ENCODE measurements at regions not wholly inside any gene's neighbourhood (a gene's known extent, or its start where the extent isn't known, plus 50 kb on each side); places are given as distances from the start of the nearest gene placed in this dataset.
"Not testable (repeated sequence)": the region's sequence is repeated elsewhere in the genome, so short reads cannot be mapped to it uniquely, and the experiment has no call there.

DNA sequence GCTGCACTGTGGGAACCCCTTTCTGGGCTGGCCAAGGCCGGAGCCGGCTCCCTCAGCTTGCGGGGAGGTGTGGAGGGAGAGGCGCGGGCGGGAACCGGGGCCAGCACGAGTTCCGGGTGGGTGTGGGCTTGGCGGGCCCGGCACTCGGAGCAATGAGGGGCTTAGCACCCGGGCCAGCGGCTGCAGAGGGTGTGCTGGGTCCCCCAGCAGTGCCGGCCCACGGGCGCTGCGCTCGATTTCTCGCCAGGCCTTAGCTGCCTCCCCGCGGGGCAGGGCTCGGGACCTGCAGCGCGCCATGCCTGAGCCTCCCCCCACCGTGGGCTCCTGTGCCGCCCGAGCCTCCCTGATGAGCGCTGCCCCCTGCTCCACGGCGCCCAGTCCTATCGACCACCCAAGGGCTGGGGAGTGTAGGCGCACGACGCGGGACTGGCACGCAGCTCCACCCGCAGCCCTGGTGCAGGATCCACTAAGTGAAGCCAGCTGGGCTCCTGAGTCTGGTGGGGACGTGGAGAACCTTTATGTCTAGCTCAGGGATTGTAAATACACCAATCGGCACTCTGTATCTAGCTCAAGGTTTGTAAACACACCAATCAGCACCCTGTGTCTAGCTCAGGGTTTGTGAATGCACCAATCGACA is 180.8 kb upstream of the OTX2 start:
- DNase-seq = not testable (repeated sequence)

DNA sequence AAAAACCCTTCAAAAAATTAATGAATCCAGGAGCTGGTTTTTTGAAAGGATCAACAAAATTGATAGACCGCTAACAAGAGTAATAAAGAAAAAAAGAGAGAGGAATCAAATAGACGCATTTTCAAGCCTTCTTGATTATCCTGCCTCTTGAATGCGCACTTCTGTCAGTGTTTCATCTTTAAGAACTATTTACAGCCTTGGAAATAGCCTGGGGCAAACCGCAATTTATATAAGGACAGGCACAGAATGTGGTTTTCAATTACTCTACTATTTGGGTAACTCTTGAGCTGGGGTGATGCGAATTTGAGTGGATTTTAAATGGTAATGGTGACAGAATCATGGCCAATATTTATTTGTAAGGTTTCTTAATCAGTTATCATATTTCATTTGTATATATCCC is 179.1 kb upstream of the OTX2 start:
- DNase-seq = no peak

DNA sequence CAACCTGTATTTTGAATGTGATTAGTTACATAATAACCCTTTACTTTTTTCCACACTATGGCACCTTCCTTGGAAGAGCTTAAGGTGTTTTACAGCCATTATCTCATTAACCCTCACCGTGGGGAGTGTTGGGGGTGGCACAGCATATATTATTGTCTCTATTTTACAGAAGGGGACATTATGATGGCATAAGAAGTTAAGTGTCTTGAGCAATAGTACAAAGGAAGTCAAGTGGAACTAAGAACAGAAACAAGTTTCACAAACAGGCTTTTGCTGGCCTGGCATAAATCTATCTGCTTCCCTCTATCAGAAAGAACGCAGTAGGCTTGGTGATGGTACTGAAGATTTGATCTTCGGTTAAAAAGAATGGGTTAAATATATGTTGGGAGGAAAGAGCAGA is 169.7 kb upstream of the OTX2 start:
- DNase-seq = no peak

DNA sequence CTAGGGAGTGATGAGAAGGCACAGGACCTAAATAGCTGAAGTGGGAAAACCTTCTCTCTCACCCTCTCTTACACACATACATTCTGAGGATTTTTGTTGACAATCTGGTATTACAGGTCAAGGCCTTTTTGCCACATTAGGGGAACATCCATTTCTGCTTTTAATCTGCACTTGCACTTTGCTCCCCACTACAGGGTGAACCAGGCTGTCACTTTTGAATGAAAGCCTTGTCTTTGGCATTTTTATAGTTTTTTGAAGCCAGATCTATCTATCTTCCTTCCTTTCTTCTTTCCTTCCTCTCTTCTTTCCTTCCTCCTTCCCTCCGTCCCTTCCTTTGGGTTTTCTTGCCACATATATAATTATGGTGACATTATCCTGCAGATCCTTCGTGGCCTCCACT is 165.9 kb upstream of the OTX2 start:
- DNase-seq = no peak

DNA sequence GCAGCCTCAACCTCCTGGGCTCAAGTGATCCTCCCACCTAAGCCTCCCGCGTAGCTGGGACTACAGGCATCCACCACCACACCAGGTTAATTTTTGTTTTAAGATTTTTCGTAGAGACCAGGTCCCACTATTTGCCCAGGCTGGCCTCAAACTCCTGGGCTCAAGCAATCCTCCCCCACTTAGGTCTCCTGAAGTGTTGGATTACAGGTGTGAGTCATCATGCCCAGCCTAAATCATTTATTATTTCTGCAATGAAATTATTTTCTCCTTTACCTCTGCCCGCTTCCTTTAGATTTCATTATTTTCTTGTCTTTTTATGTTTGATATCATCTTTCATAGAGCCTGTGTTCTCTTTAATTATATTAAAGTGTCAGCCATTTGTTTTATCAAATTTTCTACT is 165.2 kb upstream of the OTX2 start:
- no peak for DNase-seq

DNA sequence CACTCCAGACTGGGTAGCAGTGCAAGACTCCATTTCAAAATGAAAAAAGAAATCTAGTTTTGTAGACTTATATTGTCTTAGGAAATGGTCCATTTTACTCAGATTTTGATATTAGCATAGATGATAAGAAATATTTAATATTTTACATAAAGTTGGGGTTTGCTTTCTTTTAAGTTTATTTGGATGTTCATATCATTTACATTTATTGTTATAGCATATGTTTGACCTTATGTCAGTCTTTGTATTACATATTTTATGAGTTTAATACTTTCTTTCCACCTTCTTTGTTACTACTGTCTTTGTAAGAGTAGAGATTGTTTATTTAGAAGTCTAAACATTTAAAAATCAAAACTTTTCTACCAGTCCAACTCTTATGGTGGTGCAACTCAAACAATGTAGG is 162.7 kb upstream of the OTX2 start:
- no peak for DNase-seq

DNA sequence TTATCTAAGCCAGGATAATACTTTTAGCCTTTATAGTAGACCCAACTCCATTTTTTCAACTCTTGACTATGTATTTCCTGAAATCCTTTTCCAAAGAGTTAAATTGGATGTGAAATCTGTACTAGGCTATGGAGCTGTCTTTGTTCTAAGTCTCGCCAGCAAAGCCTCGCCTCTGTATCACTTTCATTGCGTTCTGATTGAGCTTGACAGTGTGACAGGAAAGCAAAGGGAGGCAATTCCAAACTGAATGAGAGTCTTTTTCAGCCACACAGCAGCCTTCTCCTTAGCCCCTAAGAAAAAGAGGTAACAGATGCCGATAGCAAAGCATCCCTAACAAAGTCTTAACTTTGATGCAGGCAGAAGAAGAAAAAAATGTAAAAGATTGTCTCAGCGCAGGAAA is 154.6 kb upstream of the OTX2 start:
- no peak for DNase-seq

DNA sequence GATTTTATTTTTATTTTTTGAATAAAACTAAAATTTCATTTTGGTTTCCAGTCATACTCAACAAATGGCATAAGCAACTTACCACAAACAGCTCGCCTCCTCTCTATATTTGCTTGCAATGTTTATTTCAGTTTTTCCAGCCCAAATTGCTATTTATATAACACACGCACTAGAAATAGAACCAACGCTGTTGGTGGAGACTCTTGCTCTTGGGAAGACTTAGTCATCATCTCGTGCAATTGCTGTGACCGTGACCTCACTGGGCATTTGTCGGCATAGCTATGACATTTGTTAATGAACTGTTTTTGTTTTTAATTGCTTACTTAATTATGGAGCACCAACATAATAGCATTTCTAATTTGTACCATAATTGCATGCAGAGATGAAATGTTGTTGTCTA is 153.1 kb upstream of the OTX2 start:
- DNase-seq = no peak

DNA sequence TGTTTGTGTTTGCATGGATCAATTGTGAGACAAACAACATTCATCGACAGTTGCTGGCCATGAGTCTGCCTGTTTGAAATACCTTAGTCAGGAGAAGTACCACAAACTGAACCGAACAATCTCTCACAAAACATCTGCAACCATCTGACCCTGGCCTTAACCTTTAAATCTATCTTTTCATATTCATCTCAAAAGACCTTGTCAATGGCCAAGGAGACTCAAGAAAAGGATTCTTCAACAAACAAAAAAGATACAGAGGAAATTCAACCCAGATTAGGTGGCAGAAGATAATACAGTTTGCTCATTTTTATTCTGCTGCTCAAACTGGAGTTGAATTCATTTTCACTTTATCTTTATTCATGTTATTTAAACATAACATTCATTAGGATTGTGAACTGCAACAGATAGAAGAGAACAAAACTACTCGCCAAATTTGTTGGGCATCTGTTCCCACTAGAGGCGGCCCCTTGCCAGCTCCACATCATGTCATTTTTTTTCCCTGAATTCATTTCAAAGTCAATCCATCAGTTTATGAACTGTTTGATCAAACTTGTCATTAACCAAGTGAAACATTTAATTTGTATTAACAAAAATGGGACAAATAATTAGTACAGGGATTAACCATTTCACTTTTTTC is 152.3 kb upstream of the OTX2 start:
- DNase-seq = no peak

DNA sequence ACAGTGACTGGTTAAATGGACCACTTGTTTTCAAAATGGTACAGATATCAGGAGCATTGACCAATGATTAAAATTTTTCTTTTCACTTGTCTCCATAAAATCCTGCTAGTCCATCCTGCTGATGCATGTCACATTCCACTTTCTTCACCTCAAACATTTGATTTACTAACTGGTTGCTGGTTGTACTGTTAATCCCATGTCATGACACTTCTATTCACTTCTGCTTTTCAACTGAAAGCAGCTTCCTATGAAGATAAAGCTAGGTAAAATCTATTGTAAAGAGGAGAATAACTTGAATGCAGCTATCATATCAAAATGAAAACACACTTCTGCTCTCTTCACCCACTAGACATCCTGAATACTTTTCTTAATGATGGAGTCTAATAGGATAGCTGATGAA is 149.6 kb upstream of the OTX2 start:
- no peak for DNase-seq

DNA sequence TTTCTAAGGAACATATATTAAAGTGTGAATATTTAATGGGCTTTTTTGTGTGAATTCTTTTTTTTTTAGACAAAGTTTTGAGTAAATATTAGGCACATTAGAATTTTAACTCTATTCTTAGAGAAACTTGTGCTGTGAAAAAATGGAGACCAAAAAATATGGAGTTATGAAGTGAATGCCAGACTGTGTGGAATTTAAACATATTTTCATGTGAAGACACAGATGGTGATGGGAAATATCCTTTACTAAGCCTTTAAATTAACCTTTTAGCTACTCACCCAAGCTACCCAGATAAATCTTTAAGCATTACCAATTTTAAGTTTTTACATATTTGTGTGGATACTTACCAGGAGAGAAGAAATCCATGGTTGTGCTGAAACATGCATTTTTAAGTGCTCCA is 148.8 kb upstream of the OTX2 start:
- DNase-seq = no peak

DNA sequence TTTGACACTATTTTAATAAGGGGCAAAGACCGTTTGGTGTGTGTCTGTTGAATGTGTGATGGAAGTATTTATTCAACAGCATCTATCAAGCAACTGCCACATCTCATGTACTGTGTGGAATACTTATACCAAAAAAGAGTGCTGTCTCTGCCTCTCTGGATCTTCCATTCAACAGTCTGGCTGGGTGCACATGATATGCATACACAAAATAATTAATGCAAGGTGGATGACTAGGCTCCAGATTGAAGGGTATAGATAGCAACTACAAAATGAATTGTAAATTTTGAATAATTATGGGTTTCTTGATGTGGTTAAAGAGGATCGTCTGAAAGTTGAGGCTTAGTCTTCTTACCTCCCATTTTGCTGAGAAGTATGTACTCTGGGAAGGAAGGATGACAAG is 145.9 kb upstream of the OTX2 start:
- DNase-seq = no peak

DNA sequence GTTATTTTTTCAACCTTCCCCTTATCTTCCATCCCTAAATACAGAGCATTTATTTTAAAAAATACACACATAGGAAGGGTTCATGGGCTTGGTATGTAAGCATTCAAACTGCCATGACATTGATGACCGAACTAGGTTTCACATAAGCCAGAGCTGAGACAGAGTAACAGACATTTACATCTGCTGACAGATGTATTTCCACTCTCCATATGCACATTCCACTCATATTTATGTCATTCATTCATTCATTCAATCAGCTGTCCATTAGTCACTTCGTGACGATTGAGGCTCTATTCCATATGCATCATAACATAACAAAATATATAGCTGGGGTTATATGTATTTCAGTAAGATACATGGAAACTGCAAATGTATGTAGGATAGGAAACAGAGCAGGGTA is 145.5 kb upstream of the OTX2 start:
- no peak for DNase-seq

DNA sequence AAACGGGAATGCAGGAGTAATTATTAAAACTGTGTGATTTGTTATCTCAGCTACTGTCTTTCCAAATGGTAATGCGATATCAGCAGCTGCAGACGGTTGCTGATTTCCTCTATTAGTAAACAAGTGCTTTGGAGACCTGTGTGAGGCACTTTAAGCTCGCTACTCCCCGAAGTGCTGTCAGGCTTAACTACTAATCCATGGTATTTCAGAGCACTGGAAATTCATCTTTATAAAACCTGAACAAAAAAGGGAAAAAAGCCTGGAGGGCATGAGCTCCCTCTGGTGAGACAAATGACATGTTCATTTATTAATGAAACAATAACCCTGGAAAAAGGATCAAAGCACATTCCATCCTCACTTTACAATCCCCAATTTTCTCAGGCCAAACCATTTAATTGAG is 143.6 kb upstream of the OTX2 start:
- no peak for DNase-seq

DNA sequence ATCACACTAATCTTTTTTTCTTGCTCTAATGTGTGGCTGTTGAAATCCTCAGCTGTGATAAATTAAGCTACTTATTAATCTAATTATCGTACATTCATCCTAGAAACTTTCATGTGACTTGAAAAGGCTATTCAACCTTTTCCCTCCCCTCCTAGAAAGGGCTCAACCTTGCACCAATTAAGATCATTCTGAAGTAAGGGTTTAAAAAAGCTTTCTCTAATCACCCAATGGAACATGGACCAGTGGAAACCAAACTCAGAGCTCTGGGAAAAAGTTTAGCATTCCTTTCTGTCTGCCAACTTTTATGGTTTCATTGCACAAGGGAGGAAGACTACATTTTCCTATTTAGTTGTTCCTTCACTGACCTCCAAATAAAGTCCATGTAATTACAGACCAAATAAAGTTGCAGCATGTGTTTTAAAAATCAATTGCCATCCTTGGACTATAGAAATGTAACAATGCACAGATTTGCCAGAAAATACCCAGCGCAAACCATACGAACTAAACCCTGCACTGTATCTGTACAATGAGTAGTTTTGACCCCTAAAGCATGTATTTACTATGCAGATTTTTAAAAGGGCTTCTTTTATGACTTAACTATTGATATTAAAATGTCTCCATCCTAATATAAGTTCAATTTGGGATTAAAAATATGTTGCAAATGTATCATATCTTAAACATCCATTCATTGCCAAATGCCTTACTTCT is 142.6 kb upstream of the OTX2 start:
- no peak for DNase-seq

DNA sequence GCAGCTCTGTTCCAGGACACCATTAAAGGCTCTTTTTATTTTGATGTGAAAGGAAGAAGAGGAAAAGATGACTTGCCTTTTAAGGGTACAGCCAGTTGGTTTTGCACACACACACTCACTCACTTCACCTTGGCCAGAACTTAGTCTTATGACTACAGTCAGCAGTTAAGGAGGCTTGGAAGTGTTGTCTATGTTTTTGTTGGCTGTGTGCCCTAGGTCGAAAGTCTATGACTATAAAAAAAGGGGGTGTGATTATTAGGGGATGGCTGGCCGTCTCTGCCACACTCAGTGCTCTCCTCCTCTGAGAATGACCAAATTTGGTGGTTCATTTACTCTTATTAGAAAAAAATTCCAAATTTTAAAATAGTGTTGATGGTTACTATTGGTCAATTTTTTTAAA is 139.5 kb upstream of the OTX2 start:
- DNase-seq = no peak

DNA sequence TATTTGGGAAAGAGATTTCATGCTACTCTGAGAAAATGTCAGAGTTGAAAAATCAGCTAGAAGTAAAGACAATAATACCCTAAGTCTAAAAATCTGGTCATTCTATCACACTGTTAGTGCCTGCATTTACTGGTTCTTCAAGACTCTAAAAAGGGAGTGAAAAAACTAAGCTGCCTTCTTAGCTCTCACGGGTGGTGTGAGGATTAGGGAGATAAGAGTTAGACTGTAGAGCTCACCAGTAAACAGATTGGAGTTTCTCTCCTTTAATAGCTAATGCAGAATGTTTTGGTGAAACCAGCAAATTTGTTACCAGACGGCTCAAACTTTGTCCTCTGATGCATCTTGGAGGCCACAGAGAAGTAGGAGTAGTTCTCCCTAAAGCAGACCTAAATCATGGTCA is 135.0 kb upstream of the OTX2 start:
- DNase-seq = no peak

DNA sequence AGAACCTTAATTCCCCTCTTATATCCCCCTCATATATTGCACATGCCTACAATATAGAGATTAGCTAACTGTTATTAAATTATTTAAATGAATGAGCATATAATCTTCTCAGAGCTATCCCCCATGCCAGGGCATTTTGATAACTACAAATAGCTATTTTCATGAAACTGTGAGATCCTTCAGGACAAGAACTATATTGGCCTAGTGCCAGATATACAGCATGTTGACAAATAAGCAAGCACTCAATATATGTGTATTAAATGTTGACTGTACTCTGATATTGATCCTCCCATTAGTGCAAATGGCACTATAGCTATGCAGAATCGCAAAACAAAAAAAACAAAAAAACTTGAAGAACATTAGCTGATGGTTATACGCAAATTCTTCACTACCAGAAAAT is 134.1 kb upstream of the OTX2 start:
- no peak for DNase-seq

DNA sequence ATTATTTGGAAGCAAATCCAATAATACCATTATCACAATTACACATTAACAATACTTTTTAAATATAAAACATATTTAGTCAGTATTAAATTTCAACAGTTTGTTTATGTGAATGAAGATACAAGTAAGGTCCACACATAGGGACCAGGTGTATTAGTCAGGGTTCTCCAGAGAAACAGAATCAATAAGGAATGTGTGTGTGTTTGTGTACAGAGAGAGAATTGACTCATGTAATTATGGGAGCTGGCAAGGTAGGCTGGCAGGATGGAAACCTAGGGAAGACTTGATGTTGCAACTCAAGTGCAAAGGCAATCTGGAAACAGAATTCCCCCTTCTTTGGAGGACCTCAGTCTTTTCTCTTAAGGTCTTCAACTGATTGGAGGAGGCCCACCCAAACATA is 123.2 kb upstream of the OTX2 start:
- no peak for DNase-seq

DNA sequence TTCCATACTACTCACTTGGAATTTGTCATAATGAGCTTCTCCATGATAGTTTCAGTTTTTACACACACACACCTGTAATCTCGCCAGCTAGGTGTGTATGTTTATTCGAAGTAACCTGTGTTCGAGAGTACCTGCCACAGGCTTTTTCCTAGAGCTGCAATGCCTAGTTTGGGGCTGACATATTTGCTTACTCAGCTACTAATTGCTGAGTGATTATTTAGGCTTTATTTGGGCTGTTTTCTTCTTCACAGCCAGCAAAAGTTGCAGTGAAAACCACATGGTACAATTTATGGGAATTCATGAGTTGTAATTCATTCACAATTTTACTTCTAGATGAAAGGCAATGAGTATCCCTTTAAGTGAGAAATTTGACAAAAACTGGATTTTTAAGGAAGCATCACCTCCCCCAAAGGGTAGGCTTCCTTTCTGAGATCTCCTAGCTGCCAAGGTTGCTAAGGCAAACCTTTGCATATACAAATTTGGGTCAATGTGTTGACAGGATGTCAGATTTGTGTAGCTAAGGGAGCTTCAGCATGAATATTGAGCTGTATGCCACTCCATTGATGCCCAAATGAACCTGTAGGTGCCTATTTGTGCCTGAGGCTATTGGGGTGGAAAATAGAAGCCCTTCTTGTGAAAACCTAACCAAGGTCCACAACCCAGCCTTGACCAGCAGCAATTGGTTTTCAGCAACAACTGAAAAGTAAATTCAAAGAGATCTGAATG is 108.7 kb upstream of the OTX2 start:
- DNase-seq = no peak

DNA sequence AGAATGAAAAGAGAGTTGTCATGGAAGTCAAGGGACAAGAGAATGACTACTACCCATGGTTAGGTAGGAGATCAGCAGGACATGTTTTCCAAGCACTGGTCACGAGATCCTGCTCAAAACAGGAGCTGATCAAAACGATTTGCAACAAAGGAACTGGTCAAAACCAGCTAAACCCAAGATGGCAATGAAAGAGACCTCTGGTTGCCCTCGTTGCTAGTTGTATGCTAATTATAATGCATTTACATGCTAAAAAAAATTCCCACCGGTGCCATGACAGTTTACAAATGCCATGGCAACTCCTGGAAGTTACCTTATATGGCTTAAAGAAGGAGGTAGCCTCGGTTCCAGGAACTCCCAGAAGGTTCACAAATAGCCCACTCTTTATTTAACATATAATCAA is 95.0 kb upstream of the OTX2 start:
- DNase-seq = no peak

DNA sequence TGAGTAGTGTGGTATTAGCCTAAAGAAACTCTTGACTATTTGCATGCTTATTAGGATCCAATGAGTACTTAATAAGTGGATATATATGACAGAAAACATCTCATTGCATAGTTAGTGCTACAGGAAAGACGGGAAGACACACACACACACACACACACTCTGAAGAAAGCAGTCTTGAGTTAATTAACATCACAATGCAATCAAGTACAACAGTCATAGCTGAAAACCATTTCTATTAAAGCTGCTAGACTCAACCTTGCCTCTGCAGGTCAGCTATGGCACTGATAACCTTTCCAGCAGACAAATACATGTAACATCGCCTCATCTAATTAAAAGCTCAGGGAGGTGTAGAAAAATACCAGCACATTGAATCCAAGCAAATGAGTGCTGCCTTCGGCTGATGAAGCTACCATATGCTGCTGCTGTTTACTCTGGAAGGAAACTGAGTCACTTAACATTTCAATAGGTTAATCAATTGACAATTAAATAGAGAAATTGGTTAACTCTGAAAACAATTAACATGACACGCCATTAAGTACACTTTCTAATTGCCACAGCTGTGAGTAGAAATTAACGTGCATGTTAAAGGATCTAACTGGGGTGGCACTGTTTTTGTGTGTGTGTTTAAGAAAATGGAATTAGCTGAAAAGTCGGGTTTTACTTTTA is 93.2 kb upstream of the OTX2 start:
- DNase-seq = no peak

DNA sequence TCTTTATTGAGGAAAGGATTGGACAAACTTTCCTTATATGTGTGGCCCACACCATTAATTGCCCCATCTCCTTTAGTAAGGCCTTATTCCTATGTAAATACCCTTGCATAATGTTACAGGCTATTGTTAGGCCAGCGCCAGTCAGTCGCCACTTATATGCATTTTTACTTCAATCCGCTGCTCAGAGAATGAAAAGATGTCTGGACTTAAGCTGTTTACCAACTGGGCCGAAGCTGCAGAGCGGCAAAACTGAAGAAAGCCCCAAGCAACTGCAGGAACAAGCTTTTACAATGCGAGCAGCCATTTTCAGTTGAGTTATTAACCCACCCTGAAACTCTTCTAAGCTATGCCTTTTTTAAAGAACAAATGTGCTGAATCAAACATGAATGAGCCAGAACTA is 92.1 kb upstream of the OTX2 start:
- DNase-seq = no peak

DNA sequence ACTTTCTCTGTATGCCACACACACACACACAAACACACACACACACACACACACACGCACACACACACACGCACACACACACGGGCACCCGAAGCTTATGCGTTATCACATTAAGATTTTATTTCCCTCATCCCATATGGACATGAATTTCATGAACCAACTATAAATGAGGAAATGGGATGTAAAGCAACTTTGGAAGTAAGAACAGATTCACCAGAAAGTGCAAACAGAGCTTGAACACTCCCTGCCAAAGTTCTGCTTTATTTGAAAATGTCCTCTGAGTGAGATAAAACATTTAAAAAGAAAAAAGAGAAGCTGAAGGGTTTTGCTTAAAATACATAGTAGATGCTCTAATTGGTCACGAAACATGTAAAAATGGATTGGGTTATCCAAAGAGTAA is 90.4 kb upstream of the OTX2 start:
- no peak for DNase-seq

Data from stimulated activated CD4-positive, alpha-beta T cell treated with anti-CD3 and anti-CD28 coated beads, Interleukin-2, amount 100 ng/mL, for 24 hours (primary cell).